Ectodermal cell (in vitro differentiated cells): ENCODE measurements at regions not wholly inside any gene's neighbourhood (a gene's known extent, or its start where the extent isn't known, plus 50 kb on each side); places are given as distances from the start of the nearest gene placed in this dataset.

ENCODE experiments used
- H3K27ac ChIP-seq: 2 replicates; pipeline ENCODE4 v1.7.0; 2013; ENCODE audit warnings: mild to moderate bottlenecking, low read depth, low read length; ENCODE audit not compliant: insufficient read depth, poor library complexity, severe bottlenecking
- H3K27me3 ChIP-seq: 2 replicates; pipeline ENCODE4 v1.7.0; 2013; ENCODE audit warnings: mild to moderate bottlenecking, low read length; ENCODE audit not compliant: insufficient read depth, control insufficient read depth, poor library complexity, severe bottlenecking
- H3K36me3 ChIP-seq: one replicate; pipeline ENCODE4 v1.7.0; 2013; ENCODE audit warnings: low read length; ENCODE audit not compliant: control insufficient read depth, insufficient read depth
- H3K4me1 ChIP-seq: one replicate; pipeline ENCODE4 v1.7.0; 2013; ENCODE audit warnings: low read length; ENCODE audit not compliant: control insufficient read depth, insufficient read depth
- H3K4me3 ChIP-seq: 2 replicates; pipeline ENCODE4 v1.7.0; 2013; ENCODE audit warnings: low read depth, low read length, control low read depth; ENCODE audit not compliant: insufficient read depth
- H3K9me3 ChIP-seq: 2 replicates; pipeline ENCODE4 v1.7.0; 2013; ENCODE audit warnings: mild to moderate bottlenecking, low read length, moderate library complexity; ENCODE audit not compliant: control insufficient read depth
- WGBS, 2 experiments: methylation state at CpG; one replicate each; pipeline ENCODE4 v1.1.7; 2013; ENCODE audit warnings: missing lambda C conversion rate in 2 of 2; 5-methylcytosine and 5-hydroxymethylcytosine counted together

- H3K36me3 ChIP-seq, result no peaks in the 10 kb centered on the region
- H3K9me3 ChIP-seq, result no peaks in the 10 kb centered on the region
- peak overlapping the region; percentile 78 for H3K27ac ChIP-seq
- 48% methylated on average over 35 of the region's 35 CpGs for WGBS, 2 experiments
- peaks cover 42% of the 10 kb centered on the region for H3K4me1 ChIP-seq
- H3K27me3 ChIP-seq, result peaks cover 4% of the 10 kb centered on the region
- H3K4me3 ChIP-seq, result no peak overlapping the region
These were observed 138.6 kb downstream of the DLL1 start for GRCh38 chr6:170152124-170152926.

- Histone ChIP-seq H3K27me3 (peaks cover 4% of the 10 kb centered on the region), H3K27ac (no peak overlapping the region), H3K4me3 (no peak overlapping the region), H3K36me3 (no peaks in the 10 kb centered on the region), H3K9me3 (no peaks in the 10 kb centered on the region), H3K4me1 (peaks cover 42% of the 10 kb centered on the region)
- WGBS, 2 experiments, result 81 to 82% methylated on average over 12 of the region's 12 CpGs
These were observed 139.1 kb downstream of the DLL1 start for GRCh38 chr6:170151804-170152123.

DNA sequence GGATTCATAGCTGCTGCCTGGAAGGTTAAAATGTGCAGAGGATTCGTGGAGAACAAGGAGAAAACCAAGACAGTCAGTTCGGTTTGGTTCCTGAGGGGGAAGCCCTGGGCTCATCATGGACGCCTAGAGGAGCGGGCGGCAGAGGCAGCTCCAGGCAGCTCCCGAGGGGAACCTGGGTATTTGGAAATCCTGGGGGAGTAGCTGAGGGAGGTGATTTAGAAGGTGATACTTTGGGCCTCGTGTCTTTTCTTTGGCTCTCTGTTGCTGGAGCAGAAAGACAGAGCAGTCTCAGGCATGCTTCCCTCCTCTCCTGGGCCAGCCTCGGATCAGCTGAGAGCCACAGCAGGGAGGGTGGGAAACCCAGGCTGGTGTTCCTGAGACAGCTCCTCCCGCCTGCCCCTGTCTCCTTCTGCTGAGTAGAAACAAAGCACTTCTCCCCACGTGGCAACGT lies 139.5 kb downstream of the DLL1 start:
- no peak overlapping the region for H3K4me3 ChIP-seq
- H3K9me3 ChIP-seq, result no peaks in the 10 kb centered on the region
- H3K27me3 ChIP-seq, result peaks cover 4% of the 10 kb centered on the region
- 56 to 59% methylated on average over 10 to 11 of the region's 11 CpGs for WGBS, 2 experiments
- H3K4me1 ChIP-seq, result peaks cover 42% of the 10 kb centered on the region
- no peaks in the 10 kb centered on the region for H3K36me3 ChIP-seq
- H3K27ac ChIP-seq, result no peak overlapping the region

DNA sequence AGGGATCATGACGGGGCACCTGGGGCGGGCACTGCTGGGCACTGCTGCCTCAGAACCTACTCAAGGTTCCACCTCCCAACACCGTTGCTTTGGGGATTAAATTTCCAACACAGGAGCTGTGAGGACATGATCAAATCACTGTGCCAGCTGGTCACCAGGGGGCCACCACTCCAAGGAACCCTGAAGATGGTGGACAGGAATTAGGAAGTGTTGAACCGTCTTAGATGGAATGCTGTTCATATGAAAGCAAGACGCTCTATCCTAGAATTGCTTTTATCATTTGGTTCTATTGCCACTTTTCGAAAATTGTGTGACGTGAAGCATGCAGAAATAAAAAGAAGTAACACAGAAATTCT lies 140.3 kb downstream of the DLL1 start:
- Histone ChIP-seq H3K27me3 (peaks cover 4% of the 10 kb centered on the region), H3K9me3 (no peaks in the 10 kb centered on the region), H3K4me3 (no peak overlapping the region), H3K36me3 (no peaks in the 10 kb centered on the region), H3K27ac (no peak overlapping the region), H3K4me1 (peaks cover 42% of the 10 kb centered on the region)
- 77 to 80% methylated on average over 7 of the region's 7 CpGs for WGBS, 2 experiments

GRCh38 chr6:170149681-170150589 lies 140.9 kb downstream of the DLL1 start:
- H3K27me3 ChIP-seq, result peaks cover 4% of the 10 kb centered on the region
- no peaks in the 10 kb centered on the region for H3K9me3 ChIP-seq
- 90 to 93% methylated on average over 8 to 9 of the region's 9 CpGs for WGBS, 2 experiments

DNA sequence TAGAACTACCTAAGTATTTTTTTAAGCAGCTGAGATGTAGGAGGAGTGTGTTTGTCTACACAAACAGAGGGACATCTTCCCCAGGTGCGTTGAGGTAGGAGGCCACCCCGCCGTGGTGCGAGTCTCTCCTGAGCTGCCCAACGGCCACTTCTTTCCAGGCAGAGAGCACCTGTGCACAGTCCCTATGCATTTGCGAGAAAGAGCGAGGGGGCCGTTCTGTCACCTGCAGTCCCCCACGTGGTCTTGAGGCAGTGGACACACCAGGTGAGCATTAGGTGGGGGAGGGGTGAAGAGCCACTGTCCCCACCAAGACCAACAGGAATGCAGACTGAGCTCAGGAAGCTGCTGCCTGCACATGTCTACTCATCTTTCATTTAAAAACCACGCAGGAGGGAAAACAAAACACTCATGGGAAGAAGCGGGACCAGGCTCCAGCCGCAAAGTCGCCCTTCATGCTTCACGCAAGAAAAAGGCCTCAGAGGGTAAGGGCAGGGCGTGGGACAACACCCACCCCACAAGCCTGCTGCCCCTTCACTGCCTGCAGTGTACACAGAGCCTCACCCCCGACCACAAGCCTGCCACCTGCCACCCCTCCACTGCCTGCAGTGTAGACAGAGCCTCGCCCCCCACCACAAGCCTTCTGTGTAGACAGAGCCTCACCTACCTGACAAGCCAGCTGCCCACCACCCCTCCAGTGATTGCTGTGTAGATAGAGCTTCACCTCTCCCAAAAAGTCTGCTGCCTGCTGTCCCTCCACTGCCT lies 142.0 kb downstream of the DLL1 start:
- Histone ChIP-seq H3K4me3 (no peak overlapping the region), H3K4me1 (peaks cover 41% of the 10 kb centered on the region), H3K27ac (no peak overlapping the region), H3K27me3 (peaks cover 4% of the 10 kb centered on the region), H3K36me3 (no peaks in the 10 kb centered on the region), H3K9me3 (no peaks in the 10 kb centered on the region)
- WGBS, 2 experiments, result 79% methylated on average over 15 to 16 of the region's 17 CpGs

More at GRCh38 chr6:170149681-170150589, 140.9 kb downstream of the DLL1 start:
- no peak overlapping the region for H3K27ac ChIP-seq
- no peak overlapping the region for H3K4me3 ChIP-seq
- H3K36me3 ChIP-seq, result no peaks in the 10 kb centered on the region
- peaks cover 42% of the 10 kb centered on the region for H3K4me1 ChIP-seq

GRCh38 chr6:170147832-170148708 lies 142.8 kb downstream of the DLL1 start:
- 65 to 67% methylated on average over 30 of the region's 30 CpGs for WGBS, 2 experiments

GRCh38 chr6:170147056-170147787 lies 143.7 kb downstream of the DLL1 start:
- Histone ChIP-seq H3K27ac (no peak overlapping the region), H3K36me3 (no peaks in the 10 kb centered on the region), H3K9me3 (no peaks in the 10 kb centered on the region), H3K4me1 (peaks cover 26% of the 10 kb centered on the region), H3K4me3 (no peak overlapping the region), H3K27me3 (peaks cover 4% of the 10 kb centered on the region)
- WGBS, 2 experiments, result 87 to 89% methylated on average over 23 of the region's 23 CpGs

More at GRCh38 chr6:170147832-170148708, 142.8 kb downstream of the DLL1 start:
- Histone ChIP-seq H3K36me3 (no peaks in the 10 kb centered on the region), H3K9me3 (no peaks in the 10 kb centered on the region), H3K27me3 (peaks cover 4% of the 10 kb centered on the region), H3K4me3 (no peak overlapping the region), H3K27ac (no peak overlapping the region), H3K4me1 (peaks cover 33% of the 10 kb centered on the region)

- peaks cover 4% of the 10 kb centered on the region for H3K27me3 ChIP-seq
- 79 to 84% methylated on average over 11 of the region's 12 CpGs for WGBS, 2 experiments
- no peaks in the 10 kb centered on the region for H3K9me3 ChIP-seq
- H3K36me3 ChIP-seq, result no peaks in the 10 kb centered on the region
- H3K4me1 ChIP-seq, result peaks cover 23% of the 10 kb centered on the region
- no peak overlapping the region for H3K27ac ChIP-seq
- no peak overlapping the region for H3K4me3 ChIP-seq
These were observed 144.2 kb downstream of the DLL1 start for GRCh38 chr6:170146640-170147039.
